ENCODE measurements at regions not wholly inside any gene's neighbourhood (a gene's known extent, or its start where the extent isn't known, plus 50 kb on each side); places are given as distances from the start of the nearest gene placed in this dataset.

DNA sequence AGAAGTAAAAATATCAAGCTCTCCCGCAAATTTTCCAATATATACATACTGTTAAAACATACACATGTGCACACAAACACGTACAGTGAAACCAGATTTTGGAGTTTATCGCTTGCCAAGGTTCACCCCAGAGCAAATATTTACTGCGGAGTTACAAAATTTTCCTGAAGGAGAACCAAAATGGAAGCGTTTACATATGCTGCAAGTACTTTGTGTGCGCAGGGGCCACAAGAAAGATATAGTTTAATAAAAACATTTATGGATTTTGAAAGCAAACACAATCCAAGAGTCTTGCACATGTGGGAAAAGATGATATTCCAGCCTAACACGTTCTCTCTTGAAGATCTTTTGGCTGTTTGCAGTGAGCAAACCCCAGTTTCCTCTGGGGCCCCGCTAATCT, 301.3 kb upstream of the NFE2L3 start:
- no peak for DNase-seq (ENCODE audit: low read depth, low spot score)
- CTCF ChIA-PET, result interaction anchor here (0.5 to 7.3 kb wide), 31 partner anchors 8 to 591 kb away, joined by 3 to 153 read pairs (median 4); no protein-coding TSS in a partner anchor
- POLR2A ChIA-PET, result interaction anchor here (1.0 kb wide), 1 partner anchor 45 kb away, joined by 3 read pairs; no protein-coding TSS in a partner anchor
- Histone ChIP-seq H3K4me3 (ENCODE audit: low read depth, low read length) (no peak overlapping the region), H3K27ac (ENCODE audit: low read depth, low read length) (peak overlapping the region; percentile 34), H3K9me3 (ENCODE audit: control insufficient read depth, insufficient read depth, low read length) (no peaks in the 10 kb centered on the region), H3K27me3 (ENCODE audit: control insufficient read depth, insufficient read depth, low read length) (no peaks in the 10 kb centered on the region)
- TF ChIP-seq, protein P1, sequence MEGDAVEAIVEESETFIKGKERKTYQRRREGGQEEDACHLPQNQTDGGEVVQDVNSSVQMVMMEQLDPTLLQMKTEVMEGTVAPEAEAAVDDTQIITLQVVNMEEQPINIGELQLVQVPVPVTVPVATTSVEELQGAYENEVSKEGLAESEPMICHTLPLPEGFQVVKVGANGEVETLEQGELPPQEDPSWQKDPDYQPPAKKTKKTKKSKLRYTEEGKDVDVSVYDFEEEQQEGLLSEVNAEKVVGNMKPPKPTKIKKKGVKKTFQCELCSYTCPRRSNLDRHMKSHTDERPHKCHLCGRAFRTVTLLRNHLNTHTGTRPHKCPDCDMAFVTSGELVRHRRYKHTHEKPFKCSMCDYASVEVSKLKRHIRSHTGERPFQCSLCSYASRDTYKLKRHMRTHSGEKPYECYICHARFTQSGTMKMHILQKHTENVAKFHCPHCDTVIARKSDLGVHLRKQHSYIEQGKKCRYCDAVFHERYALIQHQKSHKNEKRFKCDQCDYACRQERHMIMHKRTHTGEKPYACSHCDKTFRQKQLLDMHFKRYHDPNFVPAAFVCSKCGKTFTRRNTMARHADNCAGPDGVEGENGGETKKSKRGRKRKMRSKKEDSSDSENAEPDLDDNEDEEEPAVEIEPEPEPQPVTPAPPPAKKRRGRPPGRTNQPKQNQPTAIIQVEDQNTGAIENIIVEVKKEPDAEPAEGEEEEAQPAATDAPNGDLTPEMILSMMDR (IDR thresholded peaks at IDR 0.05; ENCODE audit: low read depth, low read length), result no peak

DNA sequence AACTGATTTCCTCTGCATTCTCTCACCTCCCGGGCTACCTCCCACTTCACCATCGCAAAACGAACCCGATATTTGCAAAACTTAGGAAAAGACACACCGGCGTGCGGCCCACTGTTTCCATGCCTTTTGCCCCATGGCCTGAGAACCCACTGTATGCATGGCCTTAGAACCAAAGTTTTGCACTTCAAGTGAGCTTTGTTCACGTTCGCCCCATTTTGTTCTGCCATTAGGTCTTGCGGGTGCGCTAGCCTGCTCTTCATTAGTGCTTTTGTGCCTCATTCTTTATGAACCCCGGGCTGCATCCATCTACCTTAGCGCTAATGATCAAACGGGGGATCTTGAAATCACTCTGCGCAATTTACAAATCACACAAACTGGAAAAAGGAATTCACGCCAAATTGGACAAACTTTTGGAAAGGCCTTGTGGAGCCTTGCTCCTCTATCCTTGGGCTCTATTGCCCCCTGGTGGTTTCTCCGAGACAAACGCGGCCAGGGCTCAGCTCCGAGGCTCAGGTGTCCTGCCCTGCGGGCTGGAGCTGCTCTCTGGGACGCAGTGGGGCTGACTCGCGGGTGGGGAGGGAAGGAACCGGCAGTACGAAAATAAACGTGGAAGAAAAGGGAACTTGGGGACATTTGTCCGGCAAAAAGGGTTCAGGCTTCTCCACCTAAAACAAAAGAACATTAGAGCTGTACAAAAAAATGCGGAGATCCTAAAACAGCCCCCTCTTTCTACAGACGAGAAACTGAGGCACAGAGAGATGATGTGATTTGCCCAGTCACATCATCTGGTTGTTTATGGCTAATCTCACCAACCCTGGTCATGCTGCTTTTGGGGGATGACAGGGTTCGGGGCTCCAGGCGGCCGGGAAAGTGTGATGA, 300.4 kb upstream of the NFE2L3 start:
- ChIA-PET CTCF (interaction anchor here (0.5 to 7.3 kb wide), 47 partner anchors 9 to 835 kb away, joined by 3 to 153 read pairs (median 4); partner anchors contain the start of gene NPVF), POLR2A (interaction anchor here (0.7 kb wide), 1 partner anchor 592 kb away, joined by 3 read pairs; no protein-coding TSS in a partner anchor)
- DNase-seq (ENCODE audit: low read depth, low spot score), result peak; percentile 57
- H3K4me3 ChIP-seq (ENCODE audit: low read depth, low read length), result no peak overlapping the region
- TF ChIP-seq, protein P1 (IDR thresholded peaks at IDR 0.05; ENCODE audit: low read depth, low read length), result peak; percentile 92
- H3K27ac ChIP-seq (ENCODE audit: low read depth, low read length), result no peak overlapping the region
- no peaks in the 10 kb centered on the region for H3K9me3 ChIP-seq (ENCODE audit: control insufficient read depth, insufficient read depth, low read length)
- H3K27me3 ChIP-seq (ENCODE audit: control insufficient read depth, insufficient read depth, low read length), result no peaks in the 10 kb centered on the region

DNA sequence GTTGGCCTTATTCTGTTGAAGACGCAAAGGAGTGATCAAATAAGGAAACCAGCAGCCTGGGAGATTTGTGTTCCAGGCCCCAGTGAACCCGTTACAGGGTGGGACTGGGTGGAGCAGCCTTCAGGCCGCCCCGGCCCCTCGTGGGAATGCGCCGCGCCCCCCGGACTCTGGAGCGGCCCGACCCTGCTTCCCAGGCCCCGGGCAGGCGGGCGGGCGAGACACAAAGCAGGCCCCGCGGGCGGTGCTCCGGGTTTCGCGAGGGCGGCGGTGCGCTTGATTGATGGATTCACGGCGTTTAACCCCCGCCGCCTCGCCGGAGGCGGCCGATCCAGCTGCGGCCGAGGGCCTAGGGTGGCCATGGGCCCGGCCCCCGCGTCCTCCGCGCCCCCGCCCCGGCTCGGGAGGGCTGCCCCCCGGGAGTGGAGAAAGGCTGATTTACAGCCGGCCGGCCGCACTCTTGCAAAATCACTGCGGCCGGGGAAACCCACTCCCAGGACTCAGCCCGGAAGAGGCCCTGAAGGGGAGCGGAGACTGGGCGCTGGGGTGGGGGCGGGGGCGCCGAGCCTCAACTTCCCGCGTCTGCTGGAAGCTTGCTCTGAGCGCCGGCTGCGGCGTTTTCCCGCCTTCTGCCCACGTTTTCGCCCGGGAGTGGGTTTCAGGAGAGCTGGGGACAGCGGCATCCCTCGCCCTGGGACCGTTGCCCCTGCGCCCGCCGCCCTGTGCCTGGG, 299.6 kb upstream of the NFE2L3 start:
- Histone ChIP-seq H3K27ac (ENCODE audit: low read depth, low read length) (no peak overlapping the region), H3K4me3 (ENCODE audit: low read depth, low read length) (no peak overlapping the region), H3K9me3 (ENCODE audit: control insufficient read depth, insufficient read depth, low read length) (no peaks in the 10 kb centered on the region), H3K27me3 (ENCODE audit: control insufficient read depth, insufficient read depth, low read length) (no peaks in the 10 kb centered on the region)
- TF ChIP-seq, protein P1 (IDR thresholded peaks at IDR 0.05; ENCODE audit: low read depth, low read length), result no peak
- no peak for DNase-seq (ENCODE audit: low read depth, low spot score)
- CTCF ChIA-PET, result interaction anchor here (0.6 to 7.3 kb wide), 42 partner anchors 10 to 906 kb away, joined by 3 to 153 read pairs (median 4); partner anchors contain the start of gene NPVF
- POLR2A ChIA-PET, result interaction anchor here (0.7 kb wide), 1 partner anchor 462 kb away, joined by 3 read pairs; no protein-coding TSS in a partner anchor

DNA sequence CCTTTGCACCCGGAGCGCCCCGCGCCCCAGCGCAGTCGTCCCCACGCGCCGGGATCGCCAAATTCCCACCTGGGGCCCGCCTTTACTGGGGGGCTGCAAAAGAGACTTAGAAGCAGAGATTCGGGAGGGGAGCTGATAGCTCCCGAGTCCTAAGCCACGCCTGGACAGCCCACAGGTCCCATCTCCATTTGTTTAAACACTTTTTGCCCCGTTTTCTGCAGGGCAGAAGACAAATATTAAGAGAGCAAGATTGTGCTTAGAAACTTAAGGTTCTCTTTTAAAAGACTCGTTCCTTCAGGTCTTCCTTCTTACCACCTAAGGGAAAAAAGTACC, 299.1 kb upstream of the NFE2L3 start:
- Histone ChIP-seq H3K27me3 (ENCODE audit: control insufficient read depth, insufficient read depth, low read length) (no peaks in the 10 kb centered on the region), H3K9me3 (ENCODE audit: control insufficient read depth, insufficient read depth, low read length) (no peaks in the 10 kb centered on the region), H3K4me3 (ENCODE audit: low read depth, low read length) (no peak overlapping the region), H3K27ac (ENCODE audit: low read depth, low read length) (no peak overlapping the region)
- CTCF ChIA-PET, result interaction anchor here (0.7 to 7.3 kb wide), 9 partner anchors 11 to 906 kb away, joined by 3 to 153 read pairs (median 11); no protein-coding TSS in a partner anchor
- no peak for DNase-seq (ENCODE audit: low read depth, low spot score)
- POLR2A ChIA-PET, result interaction anchor here (0.7 kb wide), 1 partner anchor 462 kb away, joined by 3 read pairs; no protein-coding TSS in a partner anchor
- TF ChIP-seq, protein P1 (IDR thresholded peaks at IDR 0.05; ENCODE audit: low read depth, low read length), result no peak

Data from AG04450 (cell line).